ENCODE measurements at regions not wholly inside any gene's neighbourhood (a gene's known extent, or its start where the extent isn't known, plus 50 kb on each side); places are given as distances from the start of the nearest gene placed in this dataset.

DNA sequence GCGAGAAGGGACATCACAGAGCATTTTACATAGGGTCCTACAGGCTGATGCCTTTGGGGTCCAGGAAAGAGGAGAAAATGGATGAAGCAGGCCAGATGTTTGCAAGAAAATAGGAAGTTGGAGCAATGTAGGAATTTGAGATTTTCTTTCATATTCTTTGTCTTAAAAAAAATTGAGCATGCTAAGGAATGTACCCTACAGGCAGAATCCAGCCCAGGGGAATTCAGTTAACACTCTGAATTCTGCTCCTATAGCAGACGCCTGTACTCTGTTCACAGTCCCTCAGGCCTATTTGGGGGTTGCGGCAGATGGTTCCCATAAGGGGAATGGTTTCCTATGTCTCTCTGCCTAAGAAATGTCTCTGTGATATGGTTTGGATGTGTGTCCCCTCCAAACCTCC, 393.7 kb upstream of the C16orf82 start:
- Mint-ChIP-seq H3K27me3 (ENCODE audit: insufficient read depth, low read depth) (peaks cover 18% of the 10 kb centered on the region), H3K4me1 (peaks cover 17% of the 10 kb centered on the region), H3K27ac (no peak overlapping the region), H3K4me3 (no peak overlapping the region), H3K36me3 (no peaks in the 10 kb centered on the region), H3K9me3 (peaks cover 8% of the 10 kb centered on the region)
- Histone ChIP-seq H3K79me2 (ENCODE audit: low read depth) (no peaks in the 10 kb centered on the region), H2AFZ (replicated peaks) (no peak overlapping the region), H3K27ac (no peak overlapping the region), H3K27me3 (no peaks in the 10 kb centered on the region), H3K36me3 (no peaks in the 10 kb centered on the region), H3K9me3 (ENCODE audit: low read depth) (no peaks in the 10 kb centered on the region), H3K4me1 (peaks cover 12% of the 10 kb centered on the region), H3K9ac (no peak overlapping the region), H3K4me3 (no peak overlapping the region), H3K4me2 (no peak overlapping the region), H4K20me1 (ENCODE audit: low read depth) (no peaks in the 10 kb centered on the region), H3F3A (ENCODE audit: low read depth) (no peaks in the 10 kb centered on the region)
- DNase-seq (ENCODE audit: low spot score): no peak
- TF ChIP-seq EZH2phosphoT487 (IDR thresholded peaks at IDR 0.05) (no peak), EZH2 (IDR thresholded peaks at IDR 0.05) (no peak)
- TF ChIP-seq, protein P1, sequence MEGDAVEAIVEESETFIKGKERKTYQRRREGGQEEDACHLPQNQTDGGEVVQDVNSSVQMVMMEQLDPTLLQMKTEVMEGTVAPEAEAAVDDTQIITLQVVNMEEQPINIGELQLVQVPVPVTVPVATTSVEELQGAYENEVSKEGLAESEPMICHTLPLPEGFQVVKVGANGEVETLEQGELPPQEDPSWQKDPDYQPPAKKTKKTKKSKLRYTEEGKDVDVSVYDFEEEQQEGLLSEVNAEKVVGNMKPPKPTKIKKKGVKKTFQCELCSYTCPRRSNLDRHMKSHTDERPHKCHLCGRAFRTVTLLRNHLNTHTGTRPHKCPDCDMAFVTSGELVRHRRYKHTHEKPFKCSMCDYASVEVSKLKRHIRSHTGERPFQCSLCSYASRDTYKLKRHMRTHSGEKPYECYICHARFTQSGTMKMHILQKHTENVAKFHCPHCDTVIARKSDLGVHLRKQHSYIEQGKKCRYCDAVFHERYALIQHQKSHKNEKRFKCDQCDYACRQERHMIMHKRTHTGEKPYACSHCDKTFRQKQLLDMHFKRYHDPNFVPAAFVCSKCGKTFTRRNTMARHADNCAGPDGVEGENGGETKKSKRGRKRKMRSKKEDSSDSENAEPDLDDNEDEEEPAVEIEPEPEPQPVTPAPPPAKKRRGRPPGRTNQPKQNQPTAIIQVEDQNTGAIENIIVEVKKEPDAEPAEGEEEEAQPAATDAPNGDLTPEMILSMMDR (IDR thresholded peaks at IDR 0.05): no peak

DNA sequence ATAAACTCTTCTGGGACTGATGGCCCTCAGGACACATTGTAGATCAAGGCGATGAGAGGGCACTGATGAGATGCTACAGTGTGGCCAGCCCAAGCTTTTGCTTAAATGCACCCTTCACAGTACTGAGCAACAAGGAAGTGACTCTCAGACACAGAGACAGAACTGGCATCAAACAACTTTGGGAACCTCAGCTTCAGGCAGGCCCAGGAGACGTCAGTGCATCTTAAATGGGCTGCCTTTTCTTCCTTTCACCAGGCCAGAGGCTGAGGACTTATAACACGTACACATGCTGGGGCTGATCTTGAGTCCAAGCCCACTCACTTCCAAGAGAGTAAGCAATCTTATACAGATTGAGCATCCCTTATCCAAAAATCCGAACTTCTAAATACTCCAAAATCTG, 386.1 kb upstream of the C16orf82 start:
- Mint-ChIP-seq H3K4me3 (no peak overlapping the region), H3K27me3 (ENCODE audit: insufficient read depth, low read depth) (peaks cover 3% of the 10 kb centered on the region), H3K4me1 (no peaks in the 10 kb centered on the region), H3K9me3 (no peaks in the 10 kb centered on the region), H3K36me3 (no peaks in the 10 kb centered on the region), H3K27ac (no peak overlapping the region)
- Histone ChIP-seq H3K27ac (no peak overlapping the region), H4K20me1 (ENCODE audit: low read depth) (no peaks in the 10 kb centered on the region), H3K4me3 (no peak overlapping the region), H3K9ac (no peak overlapping the region), H3K79me2 (ENCODE audit: low read depth) (no peaks in the 10 kb centered on the region), H3K4me2 (no peak overlapping the region), H3F3A (ENCODE audit: low read depth) (no peaks in the 10 kb centered on the region), H3K36me3 (no peaks in the 10 kb centered on the region), H3K27me3 (no peaks in the 10 kb centered on the region), H3K9me3 (ENCODE audit: low read depth) (no peaks in the 10 kb centered on the region), H3K4me1 (no peaks in the 10 kb centered on the region), H2AFZ (replicated peaks) (no peak overlapping the region)
- no peak for DNase-seq (ENCODE audit: low spot score)
- TF ChIP-seq EZH2phosphoT487 (IDR thresholded peaks at IDR 0.05) (no peak), EZH2 (IDR thresholded peaks at IDR 0.05) (no peak)
- TF ChIP-seq, protein P1 (IDR thresholded peaks at IDR 0.05): no peak

DNA sequence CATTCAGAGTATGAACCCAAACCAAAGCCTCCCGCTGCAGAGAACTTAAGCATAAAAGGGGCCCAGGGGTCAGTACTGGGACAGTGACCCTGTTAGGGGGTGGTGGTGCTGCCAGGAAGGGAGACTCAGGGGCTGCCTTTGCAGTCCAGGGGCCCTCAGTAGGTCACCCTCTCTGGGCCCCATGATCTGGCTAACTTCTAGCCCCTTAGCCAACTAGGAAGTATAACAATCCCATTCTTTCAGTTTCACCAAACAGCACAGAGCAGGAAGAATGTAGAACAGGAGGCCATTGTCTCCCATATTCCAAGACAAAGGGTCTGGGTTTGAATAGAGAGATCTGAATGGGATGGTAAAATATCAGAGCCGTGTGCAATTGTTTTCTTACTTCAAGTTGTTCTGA, 378.6 kb upstream of the C16orf82 start:
- H3K27ac ChIP-seq: no peak overlapping the region

More for the DNA sequence above, 378.6 kb upstream of the C16orf82 start:
- H3K36me3 ChIP-seq: no peaks in the 10 kb centered on the region
- Mint-ChIP-seq H3K27me3 (ENCODE audit: insufficient read depth, low read depth) (peaks cover under 1% of the 10 kb centered on the region), H3K27ac (no peak overlapping the region), H3K4me1 (peaks cover 18% of the 10 kb centered on the region), H3K4me3 (no peak overlapping the region), H3K36me3 (no peaks in the 10 kb centered on the region), H3K9me3 (no peaks in the 10 kb centered on the region)
- no peak overlapping the region for H2AFZ ChIP-seq (replicated peaks)
- no peaks in the 10 kb centered on the region for H3K27me3 ChIP-seq
- H3K79me2 ChIP-seq (ENCODE audit: low read depth): no peaks in the 10 kb centered on the region
- H3K4me3 ChIP-seq: no peak overlapping the region
- no peak overlapping the region for H3K9ac ChIP-seq
- TF ChIP-seq EZH2phosphoT487 (IDR thresholded peaks at IDR 0.05) (no peak), EZH2 (IDR thresholded peaks at IDR 0.05) (no peak)
- TF ChIP-seq, protein P1 (IDR thresholded peaks at IDR 0.05): no peak
- no peaks in the 10 kb centered on the region for H3K9me3 ChIP-seq (ENCODE audit: low read depth)
- H4K20me1 ChIP-seq (ENCODE audit: low read depth): no peaks in the 10 kb centered on the region
- H3K4me1 ChIP-seq: peaks cover 27% of the 10 kb centered on the region
- H3F3A ChIP-seq (ENCODE audit: low read depth): peaks cover 4% of the 10 kb centered on the region
- DNase-seq (ENCODE audit: low spot score): peak; percentile 11
- peak overlapping the region; percentile 65 for H3K4me2 ChIP-seq
